Activated CD8-positive, alpha-beta memory T cell treated with anti-CD3 and anti-CD28 coated beads, Interleukin-2, amount 50 U/mL, for 48 hours (primary cell): ENCODE measurements at regions not wholly inside any gene's neighbourhood (a gene's known extent, or its start where the extent isn't known, plus 50 kb on each side); places are given as distances from the start of the nearest gene placed in this dataset.

Experiments
- DNase-seq: peaks from one replicate; pipeline ENCODE4 v3.0.0-alpha.2; 2020

GRCh38 chr2:18373664-18374063 lies 186.8 kb downstream of the RDH14 start:
- no peak for DNase-seq

- no peak for DNase-seq
These were observed 187.4 kb downstream of the RDH14 start for GRCh38 chr2:18373081-18373480.

DNA sequence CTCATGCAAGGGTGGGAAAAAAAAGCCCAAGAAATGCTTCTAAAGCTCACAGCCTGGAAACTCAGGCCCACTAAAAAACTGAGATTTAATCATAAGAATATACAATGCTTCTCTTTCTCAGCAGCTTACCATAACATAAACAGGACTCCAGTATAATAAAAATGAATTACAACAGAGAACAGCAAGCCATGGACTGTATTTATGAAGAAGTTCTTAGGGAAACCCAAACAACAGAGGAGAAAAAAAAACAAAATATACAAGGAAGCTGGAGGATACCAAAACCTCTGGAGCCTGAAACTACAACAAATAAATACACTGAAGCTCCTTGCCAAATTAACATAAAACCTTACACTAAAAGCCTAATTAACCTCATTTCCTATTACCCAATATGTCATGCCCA lies 187.8 kb downstream of the RDH14 start:
- no peak for DNase-seq

DNA sequence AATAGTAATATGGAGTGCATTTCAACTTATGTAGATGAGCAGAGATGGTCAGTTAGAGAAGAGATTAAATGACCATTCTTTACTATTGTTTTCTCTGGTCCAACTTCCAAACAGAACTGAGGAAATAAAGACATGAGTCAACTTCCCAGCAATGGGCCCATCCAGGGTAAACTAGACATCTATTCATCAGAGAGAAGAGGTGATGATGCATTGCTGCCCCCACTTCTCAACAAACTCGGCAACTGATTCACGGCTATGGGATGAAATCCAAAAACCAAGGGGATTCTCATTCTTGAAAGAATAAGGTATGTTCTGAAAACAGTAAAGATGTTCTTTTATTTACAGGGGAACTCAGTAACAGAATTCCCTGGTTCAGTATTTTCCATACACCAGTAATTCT lies 190.7 kb downstream of the RDH14 start:
- DNase-seq: no peak

DNA sequence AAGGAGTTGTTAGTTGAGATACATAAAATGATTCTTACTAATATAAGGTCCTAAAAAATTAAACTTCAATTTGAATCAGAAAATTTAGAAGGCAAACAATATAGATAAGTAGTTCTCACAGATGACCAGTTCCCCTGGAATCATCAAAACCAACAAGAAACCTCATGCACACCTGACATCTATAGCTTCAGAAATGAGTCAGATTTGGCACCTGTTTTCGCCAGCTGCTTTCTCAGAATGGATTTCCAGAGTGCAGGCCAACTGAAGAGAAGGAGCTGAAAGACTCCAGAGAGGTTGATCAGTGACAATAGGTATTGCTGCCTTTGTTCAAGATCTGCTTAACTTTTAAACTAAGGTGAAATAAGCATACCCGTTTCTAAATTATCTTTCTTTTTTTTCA lies 192.4 kb downstream of the RDH14 start:
- no peak for DNase-seq

- no peak for DNase-seq
These were observed 195.1 kb downstream of the RDH14 start for GRCh38 chr2:18365342-18365741.

- no peak for DNase-seq
These were observed 197.1 kb downstream of the RDH14 start for GRCh38 chr2:18363348-18363747.

GRCh38 chr2:18362696-18363095 lies 197.8 kb downstream of the RDH14 start:
- no peak for DNase-seq

GRCh38 chr2:18357537-18357936 lies 202.9 kb downstream of the RDH14 start:
- DNase-seq: no peak

- DNase-seq: no peak
These were observed 203.8 kb downstream of the RDH14 start for GRCh38 chr2:18356676-18357075.

DNA sequence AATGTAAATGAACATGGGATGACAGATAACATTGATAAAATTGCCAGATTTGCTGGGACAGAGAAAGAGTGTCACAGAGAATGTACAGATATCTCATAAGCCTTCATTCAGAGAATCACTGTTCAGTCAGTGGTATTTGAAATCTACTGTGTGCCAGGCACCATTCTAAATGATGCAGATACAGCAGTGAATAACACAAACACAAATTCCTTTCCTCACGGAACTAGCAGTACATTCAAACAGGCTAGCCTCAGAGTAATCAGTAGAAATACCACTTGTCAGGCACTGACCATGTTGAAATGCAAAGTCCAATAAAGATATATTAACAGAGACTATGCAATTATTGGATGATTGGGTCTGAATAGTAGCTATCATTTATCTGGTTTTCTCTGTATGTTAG lies 211.0 kb downstream of the RDH14 start:
- no peak for DNase-seq

- DNase-seq: no peak
These were observed 213.6 kb downstream of the RDH14 start for GRCh38 chr2:18346874-18347273.

DNA sequence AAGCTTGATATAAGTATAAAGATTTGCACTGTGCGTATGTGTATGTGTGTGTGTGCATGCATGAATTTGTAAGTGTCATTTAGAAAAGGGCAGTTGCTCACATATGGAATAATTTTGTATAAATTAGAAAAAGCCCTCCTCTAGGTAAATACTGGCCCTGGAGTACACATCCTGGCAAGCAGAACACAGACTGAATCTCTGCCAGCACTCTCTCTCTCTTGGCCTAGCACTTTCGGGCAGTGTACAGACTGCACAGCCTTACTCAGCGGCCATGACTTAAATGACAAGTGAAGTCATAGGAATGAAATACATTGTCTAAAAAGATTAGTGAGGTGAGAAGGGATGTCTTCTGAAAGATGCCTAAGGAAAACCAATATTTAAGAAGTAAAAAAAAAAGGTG lies 214.1 kb downstream of the RDH14 start:
- no peak for DNase-seq

- DNase-seq: no peak
These were observed 214.6 kb downstream of the RDH14 start for GRCh38 chr2:18345848-18346247.

DNA sequence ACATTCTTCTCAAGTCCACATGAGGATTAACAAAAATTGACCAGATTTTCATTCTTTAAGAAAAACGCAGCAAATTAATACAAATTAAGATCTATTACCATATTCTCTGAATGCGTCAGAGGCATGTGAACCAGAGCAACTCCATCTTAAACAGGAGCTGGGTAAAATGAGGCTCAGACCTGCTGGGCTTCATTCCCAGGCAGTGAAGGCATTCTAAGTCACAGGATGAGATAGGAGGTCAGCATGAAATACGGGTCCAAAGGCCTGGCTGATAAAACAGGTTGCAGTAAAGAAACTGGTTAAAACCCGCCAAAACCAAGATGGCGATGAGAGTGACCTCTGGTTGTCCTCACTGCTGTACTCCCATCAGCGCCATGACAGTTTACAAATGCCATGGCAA lies 217.6 kb downstream of the RDH14 start:
- DNase-seq: no peak

DNA sequence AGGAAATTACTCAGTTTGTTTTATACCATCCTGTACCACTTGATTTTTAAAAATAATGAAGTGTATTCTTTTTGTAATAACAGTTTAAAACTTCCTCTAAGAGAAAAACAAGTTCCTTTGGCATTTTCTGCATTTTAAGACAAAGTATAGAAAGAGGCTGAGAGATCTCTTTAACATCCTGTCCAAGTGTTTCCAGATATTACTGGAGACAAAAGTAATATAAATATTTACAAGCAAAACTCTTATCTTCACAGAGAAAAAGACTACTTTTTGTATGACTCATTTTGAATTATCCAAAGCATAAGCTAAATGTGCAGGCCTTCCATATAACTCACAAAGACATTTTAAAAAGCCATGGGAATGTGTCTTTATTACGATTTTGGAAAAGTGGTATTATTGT lies 221.1 kb downstream of the RDH14 start:
- DNase-seq: no peak

- no peak for DNase-seq
These were observed 223.5 kb downstream of the RDH14 start for GRCh38 chr2:18336975-18337374.

- no peak for DNase-seq
These were observed 228.0 kb downstream of the RDH14 start for GRCh38 chr2:18332477-18332876.

GRCh38 chr2:18325118-18325517 lies 235.3 kb downstream of the RDH14 start:
- no peak for DNase-seq

- no peak for DNase-seq
These were observed 240.5 kb downstream of the RDH14 start for GRCh38 chr2:18319987-18320386.

DNA sequence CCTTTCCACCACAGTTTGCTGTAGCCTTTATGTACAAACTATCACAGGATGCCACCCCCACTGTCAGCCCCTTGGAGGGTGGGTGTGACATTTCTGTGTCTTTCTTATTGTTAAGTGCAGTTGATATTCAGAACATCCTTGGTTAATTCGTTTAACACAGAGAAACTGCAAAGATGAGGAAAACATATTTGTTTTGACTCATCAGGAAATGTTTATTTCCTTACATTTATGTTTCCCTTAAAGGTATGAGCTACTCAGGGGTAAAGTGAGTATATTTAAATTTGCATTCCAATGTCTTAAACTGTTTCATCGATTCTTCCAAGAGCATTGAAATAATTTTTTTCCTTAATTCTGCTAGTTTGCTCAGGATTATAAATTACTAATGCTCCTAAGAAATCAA lies 243.4 kb downstream of the RDH14 start:
- DNase-seq: no peak

DNA sequence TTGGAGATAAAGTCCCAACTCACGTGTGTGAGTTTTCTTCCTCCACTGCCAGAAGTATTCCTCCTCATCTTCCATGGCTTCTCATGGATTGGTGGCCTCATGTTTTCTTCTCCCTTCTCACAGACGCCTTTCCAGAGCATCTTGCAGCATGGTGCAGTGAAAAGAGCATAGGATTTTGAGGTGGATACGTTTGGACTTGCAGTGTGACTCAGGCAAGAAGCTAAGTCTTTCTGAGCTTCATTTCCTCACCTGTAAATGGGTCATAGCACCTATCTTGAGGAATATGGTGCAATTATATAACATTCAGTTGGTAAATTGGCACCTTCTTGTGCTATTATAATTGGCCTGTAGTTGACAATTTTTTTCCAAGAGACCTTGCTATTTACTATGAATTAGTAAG lies 247.6 kb downstream of the RDH14 start:
- DNase-seq: no peak

GRCh38 chr2:18311420-18312195 lies 248.8 kb downstream of the RDH14 start:
- no peak for DNase-seq

DNA sequence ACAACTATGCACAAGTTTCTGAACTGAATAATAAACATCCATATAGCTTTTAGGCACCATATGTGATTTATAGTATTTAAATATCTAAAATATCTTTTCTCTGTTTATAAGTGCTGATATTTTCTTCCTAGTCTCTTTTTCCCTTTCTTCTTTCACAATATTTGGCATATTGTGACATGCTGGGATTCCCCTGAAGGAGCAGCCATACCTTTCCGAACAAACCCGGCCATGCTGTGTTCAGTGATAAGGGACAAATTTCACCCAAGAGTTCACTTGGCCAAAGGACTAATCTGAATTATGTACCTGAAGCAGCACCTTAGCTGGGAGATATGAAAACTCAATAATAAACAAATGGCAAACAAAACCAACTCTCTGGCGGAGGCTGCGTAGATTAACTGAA lies 250.8 kb downstream of the RDH14 start:
- no peak for DNase-seq

GRCh38 chr2:18309188-18309587 lies 251.3 kb downstream of the RDH14 start:
- DNase-seq: no peak
